OCI-LY3 (cell line): ENCODE measurements at regions not wholly inside any gene's neighbourhood (a gene's known extent, or its start where the extent isn't known, plus 50 kb on each side); places are given as distances from the start of the nearest gene placed in this dataset.
"Not testable (repeated sequence)": the region's sequence is repeated elsewhere in the genome, so short reads cannot be mapped to it uniquely, and the experiment has no call there.

Source experiments
- H2AFZ ChIP-seq: fragments of 200-600, 300-600 bp; shearing (Covaris generic); 2 replicates; pipeline ENCODE4 v1.6.0; 2014; ENCODE audit warnings: antibody characterized with exemption, low read depth, low read length
- H3K27ac ChIP-seq: fragments of 200-600, 300-600 bp; sonication (generic); 2 replicates; pipeline ENCODE4 v1.5.1; 2014; ENCODE audit warnings: mild to moderate bottlenecking, low read length, moderate library complexity, mixed read lengths
- H3K27me3 ChIP-seq: fragments of 200-600, 300-600 bp; sonication (generic); 2 replicates; pipeline ENCODE4 v1.6.1; 2014; ENCODE audit warnings: low read depth, low read length, mixed read lengths
- H3K36me3 ChIP-seq: fragments of 200-600, 300-600 bp; sonication (generic); replicated peaks from 2 replicates; pipeline ENCODE3; 2014; ENCODE audit warnings: low read depth, low read length, mixed read lengths
- H3K4me1 ChIP-seq: fragments of 300-600, 200-600 bp; sonication (generic); 2 replicates; pipeline ENCODE4 v1.6.1; 2014; ENCODE audit warnings: low read length, mixed read lengths
- H3K4me2 ChIP-seq: fragments of 200-600, 300-600 bp; sonication (generic); 2 replicates; pipeline ENCODE4 v1.6.1; 2014; ENCODE audit warnings: low read length, mixed read lengths
- H3K4me3 ChIP-seq: fragments of 300-600, 200-600 bp; sonication (generic); 2 replicates; pipeline ENCODE4 v1.5.1; 2014; ENCODE audit warnings: antibody characterized with exemption, mild to moderate bottlenecking, low read length, moderate library complexity
- H3K79me2 ChIP-seq: fragments of 300-600, 200-600 bp; shearing (Covaris generic); 2 replicates; pipeline ENCODE4 v1.6.1; 2014; ENCODE audit warnings: mild to moderate bottlenecking, low read length, mixed read lengths
- H3K9ac ChIP-seq: fragments of 300-600, 200-600 bp; shearing (Covaris generic); 2 replicates; pipeline ENCODE4 v1.6.0; 2014; ENCODE audit warnings: mild to moderate bottlenecking, low read length, moderate library complexity
- H3K9me3 ChIP-seq: fragments of 200-600, 300-600 bp; shearing (Covaris generic); 2 replicates; pipeline ENCODE4 v1.6.1; 2014; ENCODE audit warnings: low read length, mixed read lengths; ENCODE audit not compliant: insufficient read depth
- H4K20me1 ChIP-seq: fragments of 200-600, 300-600 bp; sonication (generic); 2 replicates; pipeline ENCODE4 v1.6.1; 2016; ENCODE audit warnings: low read length, mixed read lengths; ENCODE audit not compliant: insufficient read depth

DNA sequence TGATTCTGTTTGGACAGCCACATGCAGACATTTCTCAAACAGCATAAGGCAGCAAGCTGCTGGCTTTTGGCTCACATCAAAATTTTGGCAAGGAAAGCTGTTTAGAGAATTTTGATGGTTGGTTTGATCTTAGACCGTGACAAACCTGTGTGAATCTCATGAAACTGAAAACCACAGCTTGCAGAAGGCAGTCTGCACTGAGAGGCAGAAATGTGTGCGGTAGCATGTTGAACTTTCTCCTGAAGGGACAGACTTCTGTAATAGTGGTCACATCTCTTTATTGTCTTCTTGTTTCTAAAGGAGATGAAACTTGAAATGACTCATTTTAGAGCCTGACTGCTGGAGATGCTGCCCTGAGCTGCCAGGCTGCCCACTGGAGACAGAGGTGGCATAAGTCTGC, 371.6 kb downstream of the TEX29 start:
- H3K4me2 ChIP-seq, H3K4me1 ChIP-seq, H3K9ac ChIP-seq, H2AFZ ChIP-seq, H3K4me3 ChIP-seq, H3K36me3 ChIP-seq, H3K79me2 ChIP-seq, H3K9me3 ChIP-seq, H3K27me3 ChIP-seq, H3K27ac ChIP-seq, H4K20me1 ChIP-seq: not testable (repeated sequence)

- H3K4me3 ChIP-seq, H2AFZ ChIP-seq, H3K9me3 ChIP-seq, H3K27ac ChIP-seq, H3K4me1 ChIP-seq, H3K27me3 ChIP-seq, H3K9ac ChIP-seq, H3K36me3 ChIP-seq, H3K4me2 ChIP-seq, H4K20me1 ChIP-seq, H3K79me2 ChIP-seq: not testable (repeated sequence)
Observed at GRCh38 chr13:111696121-111696520, 370.8 kb upstream of the SOX1 start.

DNA sequence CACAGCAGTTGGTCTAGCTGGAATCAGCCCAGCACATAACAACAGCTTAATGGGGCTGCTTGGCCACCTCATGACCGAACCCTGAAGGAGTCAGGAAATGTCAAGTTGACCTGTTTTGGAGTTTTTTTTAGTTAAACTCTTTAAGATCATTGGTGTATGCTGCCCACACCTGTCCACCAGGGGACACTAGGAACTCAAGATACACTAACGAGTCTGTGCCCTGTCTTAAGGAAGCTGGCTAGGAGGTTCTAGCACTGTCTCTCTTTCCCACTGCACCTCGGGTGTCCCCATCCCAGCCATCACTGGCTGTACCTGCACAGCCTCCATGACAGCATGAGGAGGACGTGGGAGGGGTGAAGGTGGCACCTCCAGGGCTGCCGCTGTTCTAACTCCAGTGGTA, 364.9 kb upstream of the SOX1 start:
- not testable (repeated sequence) for H3K4me1 ChIP-seq, H2AFZ ChIP-seq, H3K79me2 ChIP-seq, H3K27me3 ChIP-seq, H3K9ac ChIP-seq, H3K27ac ChIP-seq, H4K20me1 ChIP-seq, H3K36me3 ChIP-seq, H3K4me3 ChIP-seq, H3K9me3 ChIP-seq, H3K4me2 ChIP-seq
